Fibroblast of lung (primary cell): ENCODE measurements at regions not wholly inside any gene's neighbourhood (a gene's known extent, or its start where the extent isn't known, plus 50 kb on each side); places are given as distances from the start of the nearest gene placed in this dataset.
A peak's percentile ranks its signal among the peaks of the same experiment; 100 is the strongest.

Experiments
- DNase-seq, 2 donors: peaks; one replicate each; pipeline versions ENCODE4 v3.0.0 to v3.0.0-alpha.2; 2010; ENCODE audit warnings: low read depth in 2 of 2
- H2AFZ ChIP-seq: 2 replicates; pipeline ENCODE4 v1.5.1; 2012; ENCODE audit warnings: low read length, control low read depth, inconsistent platforms
- H3K27ac ChIP-seq: 2 replicates; pipeline ENCODE4 v1.5.1; 2011; ENCODE audit warnings: low read length, control low read depth; ENCODE audit not compliant: insufficient read depth
- H3K27me3 ChIP-seq: 2 replicates; pipeline ENCODE4 v1.5.1; 2011; ENCODE audit warnings: mild to moderate bottlenecking, low read length; ENCODE audit not compliant: control insufficient read depth, insufficient read depth
- H3K36me3 ChIP-seq: 2 replicates; pipeline ENCODE4 v1.5.1; 2011; ENCODE audit warnings: low read length; ENCODE audit not compliant: control insufficient read depth, insufficient read depth
- H3K4me1 ChIP-seq: 2 replicates; pipeline ENCODE4 v1.5.1; 2011; ENCODE audit warnings: low read length; ENCODE audit not compliant: control insufficient read depth, insufficient read depth; ENCODE audit errors: extremely low read depth
- H3K4me2 ChIP-seq: 2 replicates; pipeline ENCODE4 v1.5.1; 2011; ENCODE audit warnings: low read length, control low read depth; ENCODE audit not compliant: insufficient read depth; ENCODE audit errors: extremely low read depth
- H3K4me3 ChIP-seq, 4 experiments: fragments of 200-600 bp in 1 of 4; sonication (generic) in 1 of 4; replicated peaks in 1 of 4; 2 replicates each; pipeline ENCODE4 v1.5.1; 2011 to 2016; ENCODE audit warnings: low read length in 4 of 4, low read depth in 3 of 4, mild to moderate bottlenecking in 3 of 4, control low read depth in 2 of 4, inconsistent platforms in 1 of 4, mixed read lengths in 1 of 4; ENCODE audit not compliant: insufficient read depth in 1 of 4; ENCODE audit errors: control extremely low read depth in 1 of 4
- H3K79me2 ChIP-seq: 2 replicates; pipeline ENCODE4 v1.5.1; 2012; ENCODE audit warnings: mild to moderate bottlenecking, low read length, inconsistent platforms; ENCODE audit not compliant: control insufficient read depth, insufficient read depth
- H3K9ac ChIP-seq: 2 replicates; pipeline ENCODE4 v1.5.1; 2011; ENCODE audit warnings: mild to moderate bottlenecking, low read length, control low read depth; ENCODE audit not compliant: insufficient read depth
- H3K9me3 ChIP-seq: 2 replicates; pipeline ENCODE4 v1.5.1; 2012; ENCODE audit warnings: low read depth, low read length; ENCODE audit not compliant: control insufficient read depth, insufficient read depth
- H4K20me1 ChIP-seq: 2 replicates; pipeline ENCODE4 v1.5.1; 2011; ENCODE audit warnings: low read length; ENCODE audit not compliant: control insufficient read depth, insufficient read depth; ENCODE audit errors: extremely low read depth
- EZH2 ChIP-seq: IDR thresholded peaks from 2 replicates; pipeline ENCODE4 v1.5.1; 2012; ENCODE audit warnings: low read length, control low read depth, mild to moderate bottlenecking; ENCODE audit errors: missing control alignments
- TF ChIP-seq, protein P1 (sequence below), 2 donors: IDR thresholded peaks in 1 of 2; conservative IDR thresholded peaks in 1 of 2; 1 replicate in 1 of 2; 2 replicates in 1 of 2; pipeline ENCODE4 v1.5.1; 2011 to 2012; ENCODE audit warnings: low read length in 2 of 2, control low read depth in 1 of 2, inconsistent platforms in 1 of 2, low read depth in 1 of 2, mild to moderate bottlenecking in 1 of 2

DNA sequence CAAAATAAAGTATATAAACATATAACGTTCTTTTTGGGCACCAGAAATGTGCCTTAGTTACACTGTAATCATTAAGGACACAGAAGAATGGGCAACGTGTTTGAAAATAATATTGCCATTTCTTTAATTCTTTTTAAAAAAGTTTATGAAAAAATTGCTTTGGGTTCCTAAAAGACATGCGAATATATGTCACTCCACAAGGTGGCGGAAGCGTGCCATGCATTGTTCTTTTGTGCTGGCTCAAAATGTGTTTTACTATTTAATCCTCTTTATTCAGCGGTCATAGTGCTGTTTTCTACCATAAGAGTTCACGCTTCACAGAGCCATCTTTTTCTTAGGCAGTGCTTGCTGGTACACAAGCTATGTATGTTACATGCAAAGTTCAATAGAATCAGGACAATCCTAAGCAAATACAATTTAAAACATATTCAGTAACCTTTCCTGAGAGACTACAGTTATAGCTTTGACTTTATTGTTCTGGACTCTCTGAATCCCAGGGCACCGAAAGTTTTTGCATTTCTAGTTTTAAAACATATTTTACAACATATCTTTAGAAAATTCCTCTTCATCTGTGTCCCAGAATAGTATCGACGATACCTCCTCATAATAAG, 147.8 kb upstream of the ERBB4 start:
- Histone ChIP-seq H2AFZ (peak overlapping the region; percentile 54), H3K9me3 (no peaks in the 10 kb centered on the region), H3K4me3 (no peak overlapping the region), H3K79me2 (no peaks in the 10 kb centered on the region), H3K27ac (no peak overlapping the region), H3K27me3 (no peaks in the 10 kb centered on the region), H3K4me2 (no peak overlapping the region), H3K9ac (no peak overlapping the region), H3K4me1 (no peaks in the 10 kb centered on the region), H3K36me3 (no peaks in the 10 kb centered on the region), H4K20me1 (no peaks in the 10 kb centered on the region)
- peak; percentile 43 to 78 for DNase-seq
- TF ChIP-seq EZH2 = no peak
- TF ChIP-seq, protein P1, sequence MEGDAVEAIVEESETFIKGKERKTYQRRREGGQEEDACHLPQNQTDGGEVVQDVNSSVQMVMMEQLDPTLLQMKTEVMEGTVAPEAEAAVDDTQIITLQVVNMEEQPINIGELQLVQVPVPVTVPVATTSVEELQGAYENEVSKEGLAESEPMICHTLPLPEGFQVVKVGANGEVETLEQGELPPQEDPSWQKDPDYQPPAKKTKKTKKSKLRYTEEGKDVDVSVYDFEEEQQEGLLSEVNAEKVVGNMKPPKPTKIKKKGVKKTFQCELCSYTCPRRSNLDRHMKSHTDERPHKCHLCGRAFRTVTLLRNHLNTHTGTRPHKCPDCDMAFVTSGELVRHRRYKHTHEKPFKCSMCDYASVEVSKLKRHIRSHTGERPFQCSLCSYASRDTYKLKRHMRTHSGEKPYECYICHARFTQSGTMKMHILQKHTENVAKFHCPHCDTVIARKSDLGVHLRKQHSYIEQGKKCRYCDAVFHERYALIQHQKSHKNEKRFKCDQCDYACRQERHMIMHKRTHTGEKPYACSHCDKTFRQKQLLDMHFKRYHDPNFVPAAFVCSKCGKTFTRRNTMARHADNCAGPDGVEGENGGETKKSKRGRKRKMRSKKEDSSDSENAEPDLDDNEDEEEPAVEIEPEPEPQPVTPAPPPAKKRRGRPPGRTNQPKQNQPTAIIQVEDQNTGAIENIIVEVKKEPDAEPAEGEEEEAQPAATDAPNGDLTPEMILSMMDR (conservative IDR thresholded peaks at IDR 0.05 in 1 of 2, IDR thresholded peaks at IDR 0.05 in 1 of 2; ENCODE audit: low read depth in 1 of 2, low read length in 2 of 2) = peak; percentile 72 to 85

DNA sequence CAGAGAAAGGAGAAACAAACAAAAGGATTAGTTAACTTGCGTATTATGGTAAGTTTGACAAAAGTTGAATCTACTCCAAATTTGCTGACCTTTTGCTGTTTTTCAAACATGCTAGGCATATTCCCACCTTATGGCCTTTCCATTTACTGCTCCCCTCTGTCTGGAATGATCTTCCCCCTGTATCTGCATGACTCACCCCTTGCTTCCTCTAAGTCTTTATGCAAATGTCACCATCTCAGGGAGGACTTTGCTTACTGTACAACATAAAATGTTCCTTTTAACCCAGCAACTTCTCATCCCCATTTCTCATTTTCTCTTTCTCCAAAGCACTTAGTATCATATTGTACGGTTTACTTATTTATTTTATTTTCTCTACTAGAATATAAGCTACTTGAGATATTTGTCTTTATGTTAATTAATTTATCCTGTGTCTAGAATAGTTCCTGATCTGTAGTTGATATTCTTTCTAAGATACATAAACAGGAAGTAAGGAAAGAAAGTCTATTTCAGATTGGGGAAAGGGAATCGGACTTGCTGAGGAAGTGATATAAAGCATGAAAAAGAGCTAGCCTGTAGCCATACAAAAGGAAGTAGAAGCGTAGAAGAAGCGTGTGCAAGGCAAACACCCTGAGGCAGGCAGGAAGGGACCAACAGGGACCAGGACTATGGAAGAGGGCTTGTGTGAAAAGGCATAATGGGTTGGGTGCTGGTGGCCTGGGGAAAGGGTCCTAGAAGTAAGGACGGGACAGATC, 144.9 kb upstream of the ERBB4 start:
- DNase-seq = peak; percentile 8 to 61
- Histone ChIP-seq H4K20me1 (no peaks in the 10 kb centered on the region), H3K4me3 (no peak overlapping the region), H3K27me3 (no peaks in the 10 kb centered on the region), H2AFZ (peak overlapping the region; percentile 76), H3K4me1 (no peaks in the 10 kb centered on the region), H3K4me2 (no peak overlapping the region), H3K36me3 (no peaks in the 10 kb centered on the region), H3K27ac (no peak overlapping the region), H3K9me3 (no peaks in the 10 kb centered on the region), H3K79me2 (no peaks in the 10 kb centered on the region), H3K9ac (no peak overlapping the region)
- no peak for TF ChIP-seq EZH2
- TF ChIP-seq, protein P1 (conservative IDR thresholded peaks at IDR 0.05 in 1 of 2, IDR thresholded peaks at IDR 0.05 in 1 of 2; ENCODE audit: low read depth in 1 of 2, low read length in 2 of 2) = no peak

DNA sequence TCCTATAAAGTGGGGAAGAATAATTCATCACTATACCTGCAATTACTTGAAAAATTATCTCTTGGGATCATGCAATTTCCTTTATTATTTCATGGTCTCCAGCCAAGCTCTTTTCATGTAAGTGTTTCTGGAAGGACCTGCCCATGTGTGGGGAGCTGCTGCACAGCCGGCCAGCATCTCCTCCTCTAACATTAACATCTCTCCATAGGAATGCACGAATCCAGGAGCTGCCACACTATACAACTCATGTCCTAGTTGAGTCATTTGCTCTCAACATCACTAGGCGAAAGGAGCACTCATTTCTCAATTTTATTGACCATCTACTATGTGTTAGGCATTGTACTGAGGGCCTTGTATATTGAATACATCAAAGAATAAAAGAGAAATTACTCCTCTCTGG, 144.3 kb upstream of the ERBB4 start:
- Histone ChIP-seq H2AFZ (no peak overlapping the region), H4K20me1 (no peaks in the 10 kb centered on the region), H3K27me3 (no peaks in the 10 kb centered on the region), H3K36me3 (no peaks in the 10 kb centered on the region), H3K4me1 (no peaks in the 10 kb centered on the region), H3K27ac (no peak overlapping the region), H3K4me2 (no peak overlapping the region), H3K9ac (no peak overlapping the region), H3K4me3 (no peak overlapping the region), H3K79me2 (no peaks in the 10 kb centered on the region), H3K9me3 (no peaks in the 10 kb centered on the region)
- no peak for DNase-seq
- no peak for TF ChIP-seq EZH2
- TF ChIP-seq, protein P1 (conservative IDR thresholded peaks at IDR 0.05 in 1 of 2, IDR thresholded peaks at IDR 0.05 in 1 of 2; ENCODE audit: low read depth in 1 of 2, low read length in 2 of 2) = no peak
